ENCODE measurements at regions not wholly inside any gene's neighbourhood (a gene's known extent, or its start where the extent isn't known, plus 50 kb on each side); places are given as distances from the start of the nearest gene placed in this dataset.

DNA sequence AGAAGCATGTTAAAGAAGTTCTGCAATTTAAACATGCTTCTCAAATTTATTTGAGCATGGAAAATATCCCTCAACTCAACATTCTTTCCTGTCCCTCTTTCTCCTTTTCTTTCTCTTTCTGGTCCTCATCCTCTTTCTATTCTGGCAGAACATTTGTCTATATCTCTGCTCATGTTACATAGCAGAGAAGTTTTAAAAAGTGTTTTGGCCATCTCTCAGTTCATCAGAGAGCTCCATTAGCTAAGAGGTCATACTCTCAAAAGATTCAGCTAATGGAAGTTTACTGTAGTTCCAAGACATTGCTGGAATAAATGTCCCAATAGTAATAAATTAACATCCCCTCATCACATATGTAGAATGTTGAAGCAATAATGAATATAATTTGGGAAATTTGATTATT, 53.5 kb downstream of the XCL2 start:
- TF ChIP-seq CTCF (IDR thresholded peaks at IDR 0.05) = no peak
- no peak for TF ChIP-seq POLR2A (IDR thresholded peaks at IDR 0.05)
